ENCODE measurements at regions not wholly inside any gene's neighbourhood (a gene's known extent, or its start where the extent isn't known, plus 50 kb on each side); places are given as distances from the start of the nearest gene placed in this dataset.

GRCh38 chr18:78627551-78628346 is 351.9 kb upstream of the SALL3 start:
- Histone ChIP-seq H3K36me3 (ENCODE audit: control insufficient read depth, insufficient read depth, low read length) (no peaks in the 10 kb centered on the region), H3K27me3 (ENCODE audit: control insufficient read depth, insufficient read depth, low read length) (no peaks in the 10 kb centered on the region), H3K9ac (ENCODE audit: low read depth, low read length) (no peak overlapping the region), H3K4me1 (ENCODE audit: control insufficient read depth, insufficient read depth, low read length) (0 out of 2 replicates have a peak, but pooled peaks cover 3% of the 10 kb centered on the region), H3K27ac (ENCODE audit: low read depth, low read length) (no peak overlapping the region), H3K4me3 (ENCODE audit: low read depth, low read length) (no peak overlapping the region), H3K9me3 (ENCODE audit: control insufficient read depth, insufficient read depth, low read length) (peaks cover 3% of the 10 kb centered on the region; the same call in 1 of the 2 replicates)

DNA sequence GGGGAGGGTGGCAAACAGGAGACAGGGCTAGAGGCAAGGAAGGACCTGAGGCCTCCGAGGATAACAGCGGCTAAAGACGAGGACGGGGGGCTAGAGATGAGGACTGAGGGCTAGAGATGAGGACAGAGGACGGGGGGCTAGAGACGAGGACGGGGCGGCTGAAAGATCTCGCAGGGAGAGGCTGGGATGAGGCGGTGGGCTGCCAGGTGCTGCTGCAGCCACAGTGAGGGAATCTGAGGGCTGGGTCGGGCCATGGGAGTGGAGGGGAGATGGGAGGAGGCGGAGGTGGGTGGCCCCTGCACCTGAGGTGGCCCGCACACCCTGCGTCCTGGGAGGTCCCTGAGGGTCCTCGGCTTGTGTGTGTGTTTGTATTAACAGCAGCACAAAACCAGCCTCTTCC is 350.2 kb upstream of the SALL3 start:
- H3K4me1 ChIP-seq (ENCODE audit: control insufficient read depth, insufficient read depth, low read length) = 0 out of 2 replicates have a peak, but pooled peaks cover 2% of the 10 kb centered on the region
- H3K4me3 ChIP-seq (ENCODE audit: low read depth, low read length) = no peak overlapping the region
- peaks cover 3% of the 10 kb centered on the region; the same call in 1 of the 2 replicates for H3K9me3 ChIP-seq (ENCODE audit: control insufficient read depth, insufficient read depth, low read length)
- no peaks in the 10 kb centered on the region for H3K27me3 ChIP-seq (ENCODE audit: control insufficient read depth, insufficient read depth, low read length)
- no peak overlapping the region for H3K9ac ChIP-seq (ENCODE audit: low read depth, low read length)
- no peaks in the 10 kb centered on the region for H3K36me3 ChIP-seq (ENCODE audit: control insufficient read depth, insufficient read depth, low read length)
- no peak overlapping the region for H3K27ac ChIP-seq (ENCODE audit: low read depth, low read length)

DNA sequence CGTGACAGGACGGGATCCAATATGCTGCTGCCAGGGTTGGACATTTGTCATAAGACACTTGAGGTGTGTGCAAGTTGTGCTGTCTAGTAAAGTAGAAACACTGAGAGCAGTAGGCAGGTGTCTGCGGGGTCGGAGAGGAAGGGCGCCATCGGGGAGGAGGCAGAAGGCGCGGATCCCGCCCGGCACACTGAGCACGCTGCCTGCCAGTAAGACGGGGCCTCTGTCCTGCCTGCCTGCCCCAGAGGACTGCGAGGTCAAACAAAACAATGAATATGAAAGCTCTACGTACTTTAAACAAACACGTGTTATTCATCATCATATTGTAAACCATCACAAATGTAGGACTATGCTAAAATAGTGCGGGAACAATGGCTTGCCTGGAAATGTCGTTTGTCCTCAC is 349.3 kb upstream of the SALL3 start:
- H3K9ac ChIP-seq (ENCODE audit: low read depth, low read length) = no peak overlapping the region
- H3K4me3 ChIP-seq (ENCODE audit: low read depth, low read length) = no peak overlapping the region
- H3K27me3 ChIP-seq (ENCODE audit: control insufficient read depth, insufficient read depth, low read length) = no peaks in the 10 kb centered on the region
- no peak overlapping the region for H3K27ac ChIP-seq (ENCODE audit: low read depth, low read length)
- no peaks in the 10 kb centered on the region for H3K36me3 ChIP-seq (ENCODE audit: control insufficient read depth, insufficient read depth, low read length)
- no peaks in the 10 kb centered on the region for H3K4me1 ChIP-seq (ENCODE audit: control insufficient read depth, insufficient read depth, low read length)
- peaks cover 3% of the 10 kb centered on the region; the same call in 1 of the 2 replicates for H3K9me3 ChIP-seq (ENCODE audit: control insufficient read depth, insufficient read depth, low read length)

- H3K36me3 ChIP-seq (ENCODE audit: control insufficient read depth, insufficient read depth, low read length) = no peaks in the 10 kb centered on the region
- no peaks in the 10 kb centered on the region for H3K4me1 ChIP-seq (ENCODE audit: control insufficient read depth, insufficient read depth, low read length)
- no peaks in the 10 kb centered on the region for H3K27me3 ChIP-seq (ENCODE audit: control insufficient read depth, insufficient read depth, low read length)
- H3K4me3 ChIP-seq (ENCODE audit: low read depth, low read length) = no peak overlapping the region
- H3K9ac ChIP-seq (ENCODE audit: low read depth, low read length) = no peak overlapping the region
- peaks cover 3% of the 10 kb centered on the region; the same call in 1 of the 2 replicates for H3K9me3 ChIP-seq (ENCODE audit: control insufficient read depth, insufficient read depth, low read length)
- no peak overlapping the region for H3K27ac ChIP-seq (ENCODE audit: low read depth, low read length)
These were observed 348.6 kb upstream of the SALL3 start for GRCh38 chr18:78630981-78631510.

GRCh38 chr18:78632111-78632541 is 347.5 kb upstream of the SALL3 start:
- H3K9ac ChIP-seq (ENCODE audit: low read depth, low read length) = no peak overlapping the region
- H3K27ac ChIP-seq (ENCODE audit: low read depth, low read length) = no peak overlapping the region
- H3K9me3 ChIP-seq (ENCODE audit: control insufficient read depth, insufficient read depth, low read length) = peaks cover 3% of the 10 kb centered on the region; the same call in 1 of the 2 replicates
- no peak overlapping the region for H3K4me3 ChIP-seq (ENCODE audit: low read depth, low read length)
- H3K36me3 ChIP-seq (ENCODE audit: control insufficient read depth, insufficient read depth, low read length) = no peaks in the 10 kb centered on the region
- no peaks in the 10 kb centered on the region for H3K4me1 ChIP-seq (ENCODE audit: control insufficient read depth, insufficient read depth, low read length)
- H3K27me3 ChIP-seq (ENCODE audit: control insufficient read depth, insufficient read depth, low read length) = no peaks in the 10 kb centered on the region

DNA sequence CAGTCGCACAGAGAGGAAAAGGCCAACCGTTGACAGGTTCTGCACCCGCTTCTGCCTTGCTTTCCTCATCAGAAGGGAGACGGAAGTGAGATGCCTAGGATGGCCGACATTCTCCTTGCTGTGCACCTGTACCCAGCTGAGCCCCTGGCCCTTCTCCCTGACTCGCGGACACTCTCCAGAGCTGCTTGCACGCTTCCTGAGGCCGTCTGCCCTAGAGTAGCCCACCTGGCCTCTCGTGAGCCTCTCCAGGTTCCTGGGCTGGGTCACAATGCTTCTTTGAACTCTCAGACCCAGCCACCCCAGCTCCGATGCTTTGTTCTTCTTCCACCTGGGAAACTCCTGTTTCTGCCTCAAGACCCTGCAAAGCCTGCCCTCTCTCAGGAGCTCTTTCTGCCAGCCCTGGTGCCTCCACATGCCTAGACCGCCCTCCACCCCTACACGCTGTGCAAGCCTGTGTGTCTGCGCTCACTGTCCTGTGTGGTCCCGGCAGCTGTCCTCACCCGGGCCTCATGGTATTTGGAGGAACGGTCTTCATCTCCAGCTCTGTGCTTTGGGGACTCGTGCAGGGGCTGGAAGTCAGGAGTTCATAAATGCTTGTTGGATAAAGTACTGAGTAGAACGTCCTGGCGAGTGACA is 345.4 kb upstream of the SALL3 start:
- Histone ChIP-seq H3K36me3 (ENCODE audit: control insufficient read depth, insufficient read depth, low read length) (no peaks in the 10 kb centered on the region), H3K4me1 (ENCODE audit: control insufficient read depth, insufficient read depth, low read length) (no peaks in the 10 kb centered on the region), H3K9ac (ENCODE audit: low read depth, low read length) (no peak overlapping the region), H3K27me3 (ENCODE audit: control insufficient read depth, insufficient read depth, low read length) (no peaks in the 10 kb centered on the region), H3K27ac (ENCODE audit: low read depth, low read length) (no peak overlapping the region), H3K4me3 (ENCODE audit: low read depth, low read length) (no peak overlapping the region), H3K9me3 (ENCODE audit: control insufficient read depth, insufficient read depth, low read length) (peaks cover 2% of the 10 kb centered on the region; the same call in 1 of the 2 replicates)

- Histone ChIP-seq H3K4me1 (ENCODE audit: control insufficient read depth, insufficient read depth, low read length) (no peaks in the 10 kb centered on the region), H3K9ac (ENCODE audit: low read depth, low read length) (no peak overlapping the region), H3K27me3 (ENCODE audit: control insufficient read depth, insufficient read depth, low read length) (no peaks in the 10 kb centered on the region), H3K9me3 (ENCODE audit: control insufficient read depth, insufficient read depth, low read length) (no peaks in the 10 kb centered on the region), H3K36me3 (ENCODE audit: control insufficient read depth, insufficient read depth, low read length) (no peaks in the 10 kb centered on the region), H3K27ac (ENCODE audit: low read depth, low read length) (no peak overlapping the region), H3K4me3 (ENCODE audit: low read depth, low read length) (no peak overlapping the region)
These were observed 344.4 kb upstream of the SALL3 start for GRCh38 chr18:78635093-78635800.

- Histone ChIP-seq H3K9ac (ENCODE audit: low read depth, low read length) (no peak overlapping the region), H3K36me3 (ENCODE audit: control insufficient read depth, insufficient read depth, low read length) (no peaks in the 10 kb centered on the region), H3K9me3 (ENCODE audit: control insufficient read depth, insufficient read depth, low read length) (no peaks in the 10 kb centered on the region), H3K4me1 (ENCODE audit: control insufficient read depth, insufficient read depth, low read length) (no peaks in the 10 kb centered on the region), H3K4me3 (ENCODE audit: low read depth, low read length) (no peak overlapping the region), H3K27ac (ENCODE audit: low read depth, low read length) (no peak overlapping the region), H3K27me3 (ENCODE audit: control insufficient read depth, insufficient read depth, low read length) (no peaks in the 10 kb centered on the region)
These were observed 343.4 kb upstream of the SALL3 start for GRCh38 chr18:78636260-78636659.

- Histone ChIP-seq H3K36me3 (ENCODE audit: control insufficient read depth, insufficient read depth, low read length) (no peaks in the 10 kb centered on the region), H3K9me3 (ENCODE audit: control insufficient read depth, insufficient read depth, low read length) (no peaks in the 10 kb centered on the region), H3K4me3 (ENCODE audit: low read depth, low read length) (no peak overlapping the region), H3K27ac (ENCODE audit: low read depth, low read length) (no peak overlapping the region), H3K9ac (ENCODE audit: low read depth, low read length) (no peak overlapping the region), H3K4me1 (ENCODE audit: control insufficient read depth, insufficient read depth, low read length) (no peaks in the 10 kb centered on the region), H3K27me3 (ENCODE audit: control insufficient read depth, insufficient read depth, low read length) (no peaks in the 10 kb centered on the region)
These were observed 341.9 kb upstream of the SALL3 start for GRCh38 chr18:78637442-78638402.

All from HUES48 (cell line).